SK-N-SH (cell line): ENCODE measurements at regions not wholly inside any gene's neighbourhood (a gene's known extent, or its start where the extent isn't known, plus 50 kb on each side); places are given as distances from the start of the nearest gene placed in this dataset.

Experiments used
- EP300 ChIP-seq, 2 experiments: IDR thresholded peaks; 2 replicates each; pipeline versions ENCODE4 v1.4.0 to v1.6.1; 2012; ENCODE audit warnings: borderline replicate concordance in 1 of 2, low read depth in 1 of 2, low read length in 1 of 2
- EZH2phosphoT487 ChIP-seq: fragments of 200-600 bp; sonication (generic); IDR thresholded peaks from 2 replicates; pipeline ENCODE4 v1.6.1; 2017; ENCODE audit warnings: low read depth, mixed run types, mild to moderate bottlenecking, antibody characterized with exemption, moderate library complexity, borderline replicate concordance
- FOSL2 ChIP-seq: IDR thresholded peaks from 2 replicates; pipeline ENCODE4 v1.4.0; 2012; ENCODE audit warnings: low read depth, mild to moderate bottlenecking, moderate library complexity, borderline replicate concordance
- GABPA ChIP-seq: IDR thresholded peaks from 2 replicates; pipeline ENCODE4 v1.4.0; 2012; ENCODE audit warnings: low read depth, mild to moderate bottlenecking
- GATA2 ChIP-seq: sonication (generic); formaldehyde crosslinking; IDR thresholded peaks from 2 replicates; pipeline ENCODE4 v1.5.0; 2020; ENCODE audit warnings: mild to moderate bottlenecking, missing genetic modification reagents
- MXI1 ChIP-seq: IDR thresholded peaks from 2 replicates; pipeline ENCODE4 v1.6.1; 2012; ENCODE audit warnings: mild to moderate bottlenecking, low read depth, low read length, improper control_type of control experiment
- POLR2AphosphoS5 ChIP-seq: IDR thresholded peaks from 2 replicates; pipeline ENCODE4 v1.6.1; 2012; ENCODE audit warnings: low read depth, low read length
- RAD21 ChIP-seq: IDR thresholded peaks from 2 replicates; pipeline ENCODE4 v1.6.1; 2012; ENCODE audit warnings: mild to moderate bottlenecking, low read length
- RCOR1 ChIP-seq: fragments of 150-350 bp; IDR thresholded peaks from 2 replicates; pipeline ENCODE4 v1.6.1; 2017; ENCODE audit warnings: antibody characterized with exemption, low read length
- TEAD4 ChIP-seq: IDR thresholded peaks from 2 replicates; pipeline ENCODE4 v1.4.0; 2012; ENCODE audit warnings: mild to moderate bottlenecking, borderline replicate concordance; ENCODE audit not compliant: insufficient read depth
- YY1 ChIP-seq: IDR thresholded peaks from 2 replicates; pipeline ENCODE4 v1.4.0; 2012; ENCODE audit warnings: low read depth, mild to moderate bottlenecking
- TF ChIP-seq, protein P1 (sequence below): fragments of 200-600 bp; sonication (generic); IDR thresholded peaks from 2 replicates; pipeline ENCODE4 v1.6.1; 2017; ENCODE audit warnings: antibody characterized with exemption, mild to moderate bottlenecking, moderate library complexity
- TF ChIP-seq, protein P2 (sequence below): IDR thresholded peaks from 2 replicates; pipeline ENCODE4; 2012

GRCh38 chr5:159522841-159523240 is 192.6 kb upstream of the IL12B start:
- TF ChIP-seq, protein P1, sequence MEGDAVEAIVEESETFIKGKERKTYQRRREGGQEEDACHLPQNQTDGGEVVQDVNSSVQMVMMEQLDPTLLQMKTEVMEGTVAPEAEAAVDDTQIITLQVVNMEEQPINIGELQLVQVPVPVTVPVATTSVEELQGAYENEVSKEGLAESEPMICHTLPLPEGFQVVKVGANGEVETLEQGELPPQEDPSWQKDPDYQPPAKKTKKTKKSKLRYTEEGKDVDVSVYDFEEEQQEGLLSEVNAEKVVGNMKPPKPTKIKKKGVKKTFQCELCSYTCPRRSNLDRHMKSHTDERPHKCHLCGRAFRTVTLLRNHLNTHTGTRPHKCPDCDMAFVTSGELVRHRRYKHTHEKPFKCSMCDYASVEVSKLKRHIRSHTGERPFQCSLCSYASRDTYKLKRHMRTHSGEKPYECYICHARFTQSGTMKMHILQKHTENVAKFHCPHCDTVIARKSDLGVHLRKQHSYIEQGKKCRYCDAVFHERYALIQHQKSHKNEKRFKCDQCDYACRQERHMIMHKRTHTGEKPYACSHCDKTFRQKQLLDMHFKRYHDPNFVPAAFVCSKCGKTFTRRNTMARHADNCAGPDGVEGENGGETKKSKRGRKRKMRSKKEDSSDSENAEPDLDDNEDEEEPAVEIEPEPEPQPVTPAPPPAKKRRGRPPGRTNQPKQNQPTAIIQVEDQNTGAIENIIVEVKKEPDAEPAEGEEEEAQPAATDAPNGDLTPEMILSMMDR, result no peak
- TF ChIP-seq YY1 (no peak), RCOR1 (no peak), GABPA (no peak), RAD21 (no peak), MXI1 (no peak), TEAD4 (no peak), FOSL2 (no peak), POLR2AphosphoS5 (no peak), EZH2phosphoT487 (no peak), GATA2 (no peak), EP300 (IDR thresholded peaks at IDR 0.05; ENCODE audit: borderline replicate concordance in 1 of 2, low read depth in 1 of 2, low read length in 1 of 2) (no peak)
- TF ChIP-seq, protein P2, sequence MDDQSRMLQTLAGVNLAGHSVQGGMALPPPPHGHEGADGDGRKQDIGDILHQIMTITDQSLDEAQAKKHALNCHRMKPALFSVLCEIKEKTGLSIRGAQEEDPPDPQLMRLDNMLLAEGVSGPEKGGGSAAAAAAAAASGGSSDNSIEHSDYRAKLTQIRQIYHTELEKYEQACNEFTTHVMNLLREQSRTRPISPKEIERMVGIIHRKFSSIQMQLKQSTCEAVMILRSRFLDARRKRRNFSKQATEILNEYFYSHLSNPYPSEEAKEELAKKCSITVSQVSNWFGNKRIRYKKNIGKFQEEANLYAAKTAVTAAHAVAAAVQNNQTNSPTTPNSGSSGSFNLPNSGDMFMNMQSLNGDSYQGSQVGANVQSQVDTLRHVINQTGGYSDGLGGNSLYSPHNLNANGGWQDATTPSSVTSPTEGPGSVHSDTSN, result no peak
